ENCODE measurements at regions not wholly inside any gene's neighbourhood (a gene's known extent, or its start where the extent isn't known, plus 50 kb on each side); places are given as distances from the start of the nearest gene placed in this dataset.

DNA sequence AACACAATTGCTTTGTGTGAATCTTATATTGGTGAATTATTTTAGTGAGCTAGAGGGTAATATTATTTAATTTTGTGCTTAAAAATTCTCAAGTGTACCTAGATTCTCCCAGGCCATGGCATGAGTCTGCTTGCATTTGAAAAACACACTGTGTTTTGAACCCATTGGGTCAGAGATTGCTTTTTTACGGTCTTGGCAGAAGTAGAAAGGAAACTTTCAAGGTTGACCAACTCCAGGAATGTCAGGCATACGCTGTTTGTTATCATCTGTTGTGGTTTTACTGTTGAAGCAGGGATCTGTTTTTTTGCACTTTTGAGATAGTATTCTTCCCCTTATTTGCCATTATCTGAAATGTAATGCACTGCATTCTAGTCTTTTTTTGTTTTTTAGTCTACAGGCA, 377.4 kb downstream of the RPRM start:
- DNase-seq (ENCODE audit: low spot score), result no peak

GRCh38 chr2:153100151-153100550, 378.4 kb downstream of the RPRM start:
- DNase-seq (ENCODE audit: low spot score), result no peak

DNA sequence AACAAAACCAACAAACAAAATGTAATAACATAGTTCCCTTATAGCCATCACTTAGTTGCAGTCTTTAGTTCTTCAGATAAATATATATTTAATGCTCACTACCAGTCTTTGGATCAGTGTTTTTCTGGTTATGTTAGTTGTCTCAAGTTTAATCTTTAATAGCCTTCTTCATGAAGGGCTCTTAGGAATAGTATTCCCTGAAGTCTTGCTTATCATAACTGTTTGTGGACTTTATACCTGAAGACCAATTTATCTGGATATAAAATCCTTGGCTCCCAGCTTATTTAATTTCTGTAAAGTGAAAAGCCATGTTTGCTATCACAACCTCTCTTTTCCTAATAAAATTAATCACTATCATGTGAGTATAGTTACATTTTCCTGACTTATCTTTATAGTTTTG, 379.7 kb downstream of the ARL6IP6 start:
- no peak for DNase-seq (ENCODE audit: low spot score)

DNA sequence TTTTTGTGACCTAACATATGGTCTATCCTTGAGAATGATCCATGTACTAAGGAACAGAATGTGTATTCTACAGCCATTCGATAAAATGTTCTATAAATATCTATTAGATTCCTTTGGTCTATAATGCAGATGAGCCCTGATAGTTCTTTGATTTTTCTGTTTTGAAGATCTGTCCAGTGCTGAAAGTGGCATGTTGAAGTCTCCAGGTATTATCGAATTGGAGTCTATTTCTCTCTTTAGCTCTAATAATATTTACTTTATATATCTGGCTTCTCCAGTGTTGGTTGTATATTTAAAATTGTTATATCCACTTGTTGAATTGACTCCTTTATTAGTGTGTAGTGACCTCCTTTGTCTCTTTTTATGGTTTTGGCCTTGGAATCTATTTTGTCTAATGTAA, 377.9 kb downstream of the ARL6IP6 start:
- DNase-seq (ENCODE audit: low spot score), result no peak

GRCh38 chr2:153091344-153091743, 372.9 kb downstream of the ARL6IP6 start:
- no peak for DNase-seq (ENCODE audit: low spot score)

DNA sequence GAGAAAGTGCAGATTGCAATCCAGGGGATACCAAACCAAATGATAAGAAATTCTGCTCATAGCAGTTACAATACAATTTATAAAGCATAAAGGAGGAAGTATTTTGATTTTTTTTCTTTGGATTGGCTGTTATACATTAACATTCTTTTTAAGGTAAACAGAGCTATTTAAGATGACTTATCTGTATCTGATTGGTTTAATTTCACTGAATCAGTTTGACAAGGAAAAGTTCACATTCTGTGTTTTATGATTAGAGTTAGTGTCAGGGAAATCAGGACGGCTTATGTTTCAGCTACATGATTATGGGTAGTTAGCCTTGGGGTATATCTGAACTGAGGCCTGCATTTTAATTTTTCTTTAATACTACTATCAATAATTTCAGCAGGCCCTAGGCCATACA, 360.9 kb downstream of the ARL6IP6 start:
- no peak for DNase-seq (ENCODE audit: low spot score)

DNA sequence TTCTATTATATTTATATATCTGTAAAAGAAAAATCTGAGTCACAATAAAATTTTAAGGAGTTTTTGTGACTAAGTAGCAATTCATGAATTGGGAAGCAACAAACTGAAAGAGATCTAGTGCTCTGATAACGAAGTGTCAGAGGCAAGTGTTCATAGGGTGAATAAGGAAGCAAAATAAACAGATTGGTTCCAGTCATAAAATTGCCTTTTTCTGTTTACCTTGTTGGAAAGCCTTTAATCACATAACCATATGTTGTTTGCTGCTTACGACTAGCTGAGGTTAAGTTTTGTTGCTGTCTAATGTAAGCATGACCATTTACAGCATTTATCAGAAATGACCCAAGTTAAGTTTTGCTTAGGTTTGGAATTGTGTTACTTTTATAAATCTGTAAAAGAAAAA, 358.9 kb downstream of the ARL6IP6 start:
- DNase-seq (ENCODE audit: low spot score), result no peak

DNA sequence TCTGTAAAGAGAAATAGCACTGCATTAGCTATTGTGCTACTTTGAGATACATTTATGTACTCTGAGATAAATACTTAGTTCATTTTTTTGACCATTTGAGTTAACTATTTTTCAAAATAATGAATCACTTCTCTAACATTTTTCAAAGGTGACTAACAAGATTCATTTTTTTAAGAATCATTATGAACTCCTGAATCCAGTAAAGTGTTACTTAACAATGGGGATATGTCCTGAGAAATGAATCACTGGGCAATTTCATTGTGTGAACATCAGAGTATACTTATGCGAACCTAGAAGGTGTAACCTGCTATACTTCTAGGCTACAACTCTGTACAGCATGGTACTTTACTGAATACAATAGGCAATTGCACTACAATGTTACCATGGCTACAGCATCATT, 355.8 kb downstream of the ARL6IP6 start:
- no peak for DNase-seq (ENCODE audit: low spot score)

GRCh38 chr2:153072813-153073212, 354.4 kb downstream of the ARL6IP6 start:
- no peak for DNase-seq (ENCODE audit: low spot score)

DNA sequence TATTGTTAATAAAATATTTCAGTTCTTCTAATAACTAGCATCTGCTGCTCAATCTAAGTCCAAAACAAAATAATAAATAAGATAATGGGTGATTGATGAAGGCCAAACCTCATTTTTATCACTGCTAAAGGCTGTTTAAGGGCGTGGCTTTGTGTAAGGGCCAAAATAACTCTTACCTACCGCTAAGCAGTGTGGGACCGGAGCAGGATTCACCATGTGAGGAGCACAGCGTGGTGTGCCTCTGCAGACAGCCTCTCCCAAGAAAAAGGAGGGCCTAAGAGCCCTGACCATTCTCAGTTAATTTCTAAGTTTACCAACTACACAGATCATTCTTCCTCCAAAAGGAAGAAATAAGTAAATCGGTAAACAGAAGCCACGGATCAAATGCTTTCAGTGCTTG, 353.7 kb downstream of the ARL6IP6 start:
- DNase-seq (ENCODE audit: low spot score), result no peak

GRCh38 chr2:153071090-153071489, 352.7 kb downstream of the ARL6IP6 start:
- no peak for DNase-seq (ENCODE audit: low spot score)

GRCh38 chr2:153068915-153069314, 350.5 kb downstream of the ARL6IP6 start:
- no peak for DNase-seq (ENCODE audit: low spot score)

GRCh38 chr2:153068052-153068451, 349.6 kb downstream of the ARL6IP6 start:
- DNase-seq (ENCODE audit: low spot score), result no peak

GRCh38 chr2:153059338-153060052, 341.1 kb downstream of the ARL6IP6 start:
- no peak for DNase-seq (ENCODE audit: low spot score)

- DNase-seq (ENCODE audit: low spot score), result no peak
These were observed 339.3 kb downstream of the ARL6IP6 start for GRCh38 chr2:153057743-153058142.

- no peak for DNase-seq (ENCODE audit: low spot score)
These were observed 336.8 kb downstream of the ARL6IP6 start for GRCh38 chr2:153055182-153055581.

- no peak for DNase-seq (ENCODE audit: low spot score)
These were observed 334.6 kb downstream of the ARL6IP6 start for GRCh38 chr2:153052807-153053559.

DNA sequence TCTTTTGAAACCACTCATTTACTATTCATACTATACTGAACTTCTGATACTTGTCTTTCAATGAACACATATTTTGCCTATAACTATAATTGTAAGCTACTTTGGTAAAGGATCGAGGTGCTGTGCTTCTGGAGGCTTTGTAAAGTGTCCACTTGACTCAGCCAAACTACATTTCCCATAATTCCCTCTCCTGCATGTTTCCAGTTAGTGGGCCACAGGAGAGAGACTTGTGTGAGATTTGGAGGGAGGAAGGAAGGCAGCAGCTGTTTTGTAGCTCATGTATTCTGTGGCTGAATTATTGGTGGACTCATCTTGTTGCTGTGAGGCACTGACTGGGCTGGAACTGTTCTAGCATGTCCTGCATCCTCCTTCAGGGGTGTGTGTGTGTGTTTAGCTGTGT, 328.8 kb downstream of the ARL6IP6 start:
- no peak for DNase-seq (ENCODE audit: low spot score)

- DNase-seq (ENCODE audit: low spot score), result no peak
These were observed 325.0 kb downstream of the ARL6IP6 start for GRCh38 chr2:153043385-153043784.

GRCh38 chr2:153028626-153029025, 310.2 kb downstream of the ARL6IP6 start:
- no peak for DNase-seq (ENCODE audit: low spot score)

DNA sequence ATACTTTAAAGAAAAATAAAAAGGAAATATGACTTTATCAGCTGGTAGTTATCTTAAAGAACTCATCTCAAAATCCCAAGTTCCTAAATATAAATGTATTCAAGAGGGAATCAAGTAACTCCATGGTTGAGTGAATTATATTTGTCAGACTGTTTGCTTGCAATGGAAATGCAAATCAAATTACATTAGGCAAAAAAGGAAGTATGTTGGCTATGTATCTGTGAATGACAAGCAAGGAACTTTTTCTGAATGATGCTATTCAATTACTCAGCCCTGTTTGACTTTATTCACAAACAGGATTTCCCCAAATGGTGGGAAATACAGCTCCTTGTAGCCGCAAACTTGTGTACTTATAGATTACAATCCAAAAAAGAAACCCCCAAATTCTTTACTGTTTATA, 309.1 kb downstream of the ARL6IP6 start:
- DNase-seq (ENCODE audit: low spot score), result no peak

- no peak for DNase-seq (ENCODE audit: low spot score)
These were observed 301.8 kb downstream of the ARL6IP6 start for GRCh38 chr2:153020201-153020600.

GRCh38 chr2:153005071-153005730, 286.8 kb downstream of the ARL6IP6 start:
- no peak for DNase-seq (ENCODE audit: low spot score)

Measured in HuH-7 (cell line).